Posterior vena cava (tissue), 2 donors: ENCODE measurements at regions not wholly inside any gene's neighbourhood (a gene's known extent, or its start where the extent isn't known, plus 50 kb on each side); places are given as distances from the start of the nearest gene placed in this dataset.

Source experiments
- DNase-seq: peaks from one replicate; pipeline ENCODE4 v3.0.0-alpha.2; 2020; ENCODE audit warnings: low spot score
- intact Hi-C, 2 donors: fragments of 100-400 bp; cut with DNase I; formaldehyde crosslinking; loops; one replicate each; pipeline versions ENCODE4 v1.14.1 to v1.14.2; 2022 to 2023
- donor health status: DM: yes; HTN: yes; CAD: no.
- donor health status: DM: yes; HTN: yes; CAD: no.

GRCh38 chr9:86675805-86676204 lies 271.5 kb downstream of the GAS1 start:
- no peak for DNase-seq
- intact Hi-C loops, result no loop called here

GRCh38 chr9:86674487-86674886 lies 272.8 kb downstream of the GAS1 start:
- intact Hi-C loops, result loop anchor here in 1 of 2 donors (1.0 kb wide), 1 partner anchor 43 kb away; no protein-coding TSS in a partner anchor

GRCh38 chr9:86672966-86673365 lies 274.3 kb downstream of the GAS1 start:
- intact Hi-C loops, result no loop called here
- no peak for DNase-seq

More at GRCh38 chr9:86674487-86674886, 272.8 kb downstream of the GAS1 start:
- DNase-seq, result no peak

- intact Hi-C loops, result no loop called here
These were observed 275.0 kb downstream of the GAS1 start for GRCh38 chr9:86672301-86672700.

GRCh38 chr9:86671018-86671417 lies 276.3 kb downstream of the GAS1 start:
- no peak for DNase-seq

More at GRCh38 chr9:86672301-86672700, 275.0 kb downstream of the GAS1 start:
- DNase-seq, result no peak

GRCh38 chr9:86670536-86670935 lies 276.8 kb downstream of the GAS1 start:
- DNase-seq, result no peak
- intact Hi-C loops, result no loop called here

More at GRCh38 chr9:86671018-86671417, 276.3 kb downstream of the GAS1 start:
- intact Hi-C loops, result no loop called here

GRCh38 chr9:86670076-86670475 lies 277.2 kb downstream of the GAS1 start:
- intact Hi-C loops, result no loop called here
- DNase-seq, result no peak

GRCh38 chr9:86669422-86669821 lies 277.9 kb downstream of the GAS1 start:
- no peak for DNase-seq
- intact Hi-C loops, result no loop called here

- intact Hi-C loops, result no loop called here
These were observed 278.8 kb downstream of the GAS1 start for GRCh38 chr9:86668488-86668887.

GRCh38 chr9:86667307-86667706 lies 280.0 kb downstream of the GAS1 start:
- intact Hi-C loops, result no loop called here
- no peak for DNase-seq

More at GRCh38 chr9:86668488-86668887, 278.8 kb downstream of the GAS1 start:
- no peak for DNase-seq

GRCh38 chr9:86665416-86665815 lies 281.9 kb downstream of the GAS1 start:
- intact Hi-C loops, result loop anchor here in 1 of 2 donors (1.0 kb wide), 1 partner anchor 32 kb away; no protein-coding TSS in a partner anchor

GRCh38 chr9:86664603-86665002 lies 282.7 kb downstream of the GAS1 start:
- no peak for DNase-seq
- intact Hi-C loops, result loop anchor here in 1 of 2 donors (1.0 kb wide), 1 partner anchor 33 kb away; no protein-coding TSS in a partner anchor

More at GRCh38 chr9:86665416-86665815, 281.9 kb downstream of the GAS1 start:
- no peak for DNase-seq

- DNase-seq, result no peak
- intact Hi-C loops, result no loop called here
These were observed 283.4 kb downstream of the GAS1 start for GRCh38 chr9:86663905-86664304.

- DNase-seq, result no peak
- intact Hi-C loops, result no loop called here
These were observed 284.3 kb downstream of the GAS1 start for GRCh38 chr9:86662890-86663468.

GRCh38 chr9:86660146-86660943 lies 287.0 kb downstream of the GAS1 start:
- intact Hi-C loops, result no loop called here

GRCh38 chr9:86659413-86660046 lies 287.8 kb downstream of the GAS1 start:
- no peak for DNase-seq
- intact Hi-C loops, result no loop called here

More at GRCh38 chr9:86660146-86660943, 287.0 kb downstream of the GAS1 start:
- DNase-seq, result no peak

- intact Hi-C loops, result no loop called here
These were observed 292.2 kb downstream of the GAS1 start for GRCh38 chr9:86655147-86655546.

GRCh38 chr9:86653466-86653865 lies 293.8 kb downstream of the GAS1 start:
- intact Hi-C loops, result no loop called here
- no peak for DNase-seq

More at GRCh38 chr9:86655147-86655546, 292.2 kb downstream of the GAS1 start:
- no peak for DNase-seq

GRCh38 chr9:86652736-86653135 lies 294.6 kb downstream of the GAS1 start:
- intact Hi-C loops, result no loop called here
- DNase-seq, result no peak

- DNase-seq, result no peak
- intact Hi-C loops, result no loop called here
These were observed 295.7 kb upstream of the TUT7 start for GRCh38 chr9:86649913-86650312.
